ENCODE measurements at regions not wholly inside any gene's neighbourhood (a gene's known extent, or its start where the extent isn't known, plus 50 kb on each side); places are given as distances from the start of the nearest gene placed in this dataset.
A peak's percentile ranks its signal among the peaks of the same experiment; 100 is the strongest.
"Not testable (repeated sequence)": the region's sequence is repeated elsewhere in the genome, so short reads cannot be mapped to it uniquely, and the experiment has no call there.

DNA sequence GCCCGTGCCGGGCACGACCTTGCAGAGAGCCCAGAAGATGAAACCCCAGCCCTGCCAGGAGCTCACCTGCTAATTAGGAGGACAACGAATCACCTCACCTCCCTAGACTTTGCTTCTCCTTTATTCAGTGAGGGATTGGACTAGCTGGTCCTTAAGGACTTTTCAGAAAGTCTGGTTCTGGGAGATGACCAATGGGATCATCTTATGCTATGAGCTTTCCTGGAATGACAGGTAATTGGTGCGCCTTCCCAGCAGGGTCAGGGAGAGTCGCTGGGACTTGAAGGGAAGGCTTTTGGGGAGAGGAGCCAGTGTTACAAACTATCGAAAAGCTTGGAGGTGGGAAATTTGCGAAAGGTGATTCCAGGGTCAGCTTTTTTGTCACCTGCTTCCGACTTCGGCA is 159.1 kb downstream of the KLRB1 start:
- not testable (repeated sequence) for DNase-seq

DNA sequence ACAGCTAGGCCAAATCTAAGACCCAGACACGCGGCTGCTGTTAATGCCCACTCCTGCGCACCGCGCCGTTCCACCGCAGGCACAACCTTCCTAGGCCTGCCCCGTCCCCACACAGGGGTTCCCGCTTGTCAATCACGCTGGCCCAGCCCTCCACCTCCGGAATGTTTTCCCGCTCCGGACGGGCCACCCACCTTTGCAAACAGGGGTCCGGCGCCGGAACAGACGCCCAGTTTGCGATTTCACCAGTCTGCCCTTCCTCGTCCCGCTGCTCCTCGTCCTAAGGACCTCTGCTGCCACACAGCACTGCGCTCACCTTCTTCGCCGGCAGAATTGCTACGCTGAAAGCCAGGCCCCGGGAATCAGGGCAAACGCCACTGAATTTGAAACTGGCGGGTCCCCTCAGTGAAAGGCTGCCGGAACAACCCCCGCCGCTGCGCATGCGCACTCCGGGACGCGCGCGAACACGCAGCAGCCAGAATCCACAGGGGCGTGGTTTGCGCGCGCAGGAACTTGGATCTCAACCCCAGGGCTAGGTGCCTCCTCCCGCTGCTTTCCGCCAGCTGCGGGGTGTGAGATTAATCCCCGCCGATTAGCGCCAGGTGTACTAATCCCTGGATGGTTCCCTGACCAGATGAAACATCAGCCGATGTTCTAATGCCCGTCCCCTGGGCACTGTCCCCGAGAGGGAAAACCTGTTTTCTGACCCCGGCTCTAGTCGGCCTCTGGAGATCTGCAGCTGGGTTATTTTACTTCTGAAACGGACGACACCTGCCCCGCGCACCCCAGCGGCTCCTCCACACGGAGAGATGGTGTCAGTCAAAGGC is 159.7 kb downstream of the KLRB1 start:
- peak; percentile 92 for DNase-seq

DNA sequence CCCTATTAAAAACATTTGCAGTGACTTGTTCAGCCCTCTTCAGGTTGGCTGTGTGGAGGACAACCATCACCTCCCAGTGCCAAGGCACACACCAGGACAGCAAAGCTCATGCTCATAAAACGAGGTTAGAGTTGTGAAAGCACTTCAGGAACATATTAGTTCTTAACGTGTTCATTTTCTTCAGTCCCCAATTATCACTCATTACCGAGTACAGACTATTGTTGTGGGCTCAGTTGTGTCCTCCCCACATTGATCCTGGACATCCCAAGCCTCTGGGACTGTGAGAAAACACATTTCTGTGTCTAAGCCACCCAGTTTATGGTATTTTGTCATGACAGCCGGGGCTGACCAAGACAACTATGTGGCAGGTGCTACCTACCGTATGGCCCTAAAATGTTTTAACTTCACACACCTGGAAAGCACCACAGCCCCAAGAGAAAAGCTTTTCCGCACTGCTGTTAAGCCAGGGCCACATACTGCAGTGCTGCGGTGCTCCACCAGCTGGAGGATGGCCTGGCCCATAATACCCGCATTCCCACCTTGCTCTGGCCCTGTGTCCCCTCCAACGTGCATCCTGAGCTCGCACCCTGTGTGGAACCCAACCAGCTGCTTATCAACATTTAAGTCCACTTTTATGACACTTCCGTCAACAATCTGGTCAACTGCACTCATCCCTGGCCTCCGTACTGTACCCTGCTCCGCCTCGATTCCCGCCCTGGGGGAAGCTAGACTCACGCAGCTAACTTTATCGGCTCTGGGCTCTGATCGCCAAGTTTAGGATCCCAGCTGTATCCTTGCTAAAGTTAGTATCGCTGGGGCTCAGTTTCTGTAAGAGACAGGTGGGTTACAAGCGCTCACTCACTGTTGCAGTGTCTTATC is 160.6 kb downstream of the KLRB1 start:
- DNase-seq: not testable (repeated sequence)

- DNase-seq: not testable (repeated sequence)
Measured at GRCh38 chr12:9440428-9440827, 167.3 kb downstream of the KLRB1 start.

GRCh38 chr12:9435682-9436081 is 172.0 kb downstream of the KLRB1 start:
- DNase-seq: not testable (repeated sequence)

DNA sequence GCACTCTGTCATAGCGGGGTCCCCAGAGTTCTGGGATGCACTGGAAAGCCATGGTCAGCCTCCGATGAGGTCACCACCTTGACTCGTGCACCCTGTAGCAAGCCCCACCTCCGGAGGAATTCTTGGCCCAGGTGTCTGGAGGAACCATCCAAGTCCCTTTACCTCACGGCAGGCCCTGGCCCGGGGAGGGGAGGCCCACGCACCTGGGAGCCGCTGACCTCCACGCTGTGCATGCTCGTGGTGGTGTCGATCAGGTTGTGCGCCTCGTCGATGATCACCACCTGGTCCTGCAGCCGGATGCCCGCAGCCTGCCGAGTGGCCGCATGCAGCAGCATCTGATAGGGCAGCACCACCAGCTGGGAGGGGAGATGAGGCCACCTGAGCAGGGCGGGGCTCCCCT is 177.3 kb downstream of the KLRB1 start:
- DNase-seq: not testable (repeated sequence)

- DNase-seq: not testable (repeated sequence)
Measured at GRCh38 chr12:9428856-9429255, 178.9 kb downstream of the KLRB1 start.

DNA sequence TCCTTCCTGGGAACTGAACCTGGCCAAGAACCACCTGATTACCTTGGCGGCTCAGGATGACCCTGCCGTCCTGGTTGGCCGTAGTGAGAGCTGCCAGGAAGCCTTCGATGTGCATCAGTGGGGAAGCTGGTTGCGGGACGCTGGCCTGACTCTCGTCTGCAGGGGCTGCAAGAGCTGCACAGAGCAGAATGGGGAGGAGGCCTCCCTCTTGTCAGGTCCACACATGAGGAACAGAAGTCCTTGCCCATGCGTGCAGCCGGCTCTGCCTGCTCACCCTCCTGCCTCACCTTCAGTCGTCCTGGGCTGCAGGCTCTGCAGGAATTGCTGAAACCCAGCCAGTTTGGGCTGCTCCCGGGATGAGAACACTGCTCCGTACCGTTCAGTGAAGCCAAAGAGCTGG is 182.3 kb downstream of the KLRB1 start:
- not testable (repeated sequence) for DNase-seq

DNA sequence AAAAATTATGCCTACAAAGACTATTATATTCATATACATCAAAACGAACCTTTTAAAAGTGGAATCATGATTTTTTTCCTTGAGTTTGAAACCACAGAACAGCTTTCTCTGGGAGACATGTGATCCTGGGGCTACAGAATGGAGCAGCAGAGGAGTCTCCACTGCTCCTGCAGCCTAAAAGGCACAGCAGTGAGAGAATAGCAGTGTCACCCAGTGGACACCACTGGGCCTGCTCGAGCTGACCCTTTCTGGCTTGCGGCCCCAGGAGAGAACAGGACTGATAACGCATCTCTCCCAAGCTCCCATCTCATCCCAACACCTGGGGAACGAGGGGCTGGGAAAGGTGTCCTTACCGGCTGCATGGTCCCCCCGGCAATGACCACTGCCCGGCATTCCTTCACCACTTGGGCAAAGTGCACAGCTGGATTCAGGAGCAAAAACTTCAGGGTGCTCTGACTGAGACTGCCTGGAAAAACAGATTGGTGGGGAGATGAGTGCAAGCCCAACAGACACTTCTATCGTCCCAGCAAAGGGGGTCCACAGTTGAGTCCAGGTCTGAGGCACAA is 183.5 kb downstream of the KLRB1 start:
- not testable (repeated sequence) for DNase-seq

DNA sequence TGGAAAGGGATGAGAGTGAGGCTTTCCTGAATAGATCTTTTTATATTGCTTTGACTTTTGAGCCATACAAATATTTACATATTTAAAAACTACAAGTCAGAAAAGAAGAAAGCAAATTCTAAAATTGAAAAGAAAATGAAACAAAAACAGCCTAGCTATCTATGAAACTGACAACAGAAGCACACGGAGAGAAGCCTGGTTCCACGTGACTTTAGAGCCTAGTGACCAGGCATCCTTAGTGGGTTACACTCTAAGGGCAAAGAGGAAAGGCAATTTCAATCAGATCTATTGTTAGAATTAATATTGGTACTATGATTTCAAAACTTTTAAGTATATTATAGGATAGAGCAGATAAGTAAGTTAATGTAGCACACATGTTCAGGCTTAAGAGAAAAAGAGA is 185.0 kb downstream of the KLRB1 start:
- not testable (repeated sequence) for DNase-seq

GRCh38 chr12:9421520-9422086 is 186.1 kb downstream of the KLRB1 start:
- DNase-seq: not testable (repeated sequence)

DNA sequence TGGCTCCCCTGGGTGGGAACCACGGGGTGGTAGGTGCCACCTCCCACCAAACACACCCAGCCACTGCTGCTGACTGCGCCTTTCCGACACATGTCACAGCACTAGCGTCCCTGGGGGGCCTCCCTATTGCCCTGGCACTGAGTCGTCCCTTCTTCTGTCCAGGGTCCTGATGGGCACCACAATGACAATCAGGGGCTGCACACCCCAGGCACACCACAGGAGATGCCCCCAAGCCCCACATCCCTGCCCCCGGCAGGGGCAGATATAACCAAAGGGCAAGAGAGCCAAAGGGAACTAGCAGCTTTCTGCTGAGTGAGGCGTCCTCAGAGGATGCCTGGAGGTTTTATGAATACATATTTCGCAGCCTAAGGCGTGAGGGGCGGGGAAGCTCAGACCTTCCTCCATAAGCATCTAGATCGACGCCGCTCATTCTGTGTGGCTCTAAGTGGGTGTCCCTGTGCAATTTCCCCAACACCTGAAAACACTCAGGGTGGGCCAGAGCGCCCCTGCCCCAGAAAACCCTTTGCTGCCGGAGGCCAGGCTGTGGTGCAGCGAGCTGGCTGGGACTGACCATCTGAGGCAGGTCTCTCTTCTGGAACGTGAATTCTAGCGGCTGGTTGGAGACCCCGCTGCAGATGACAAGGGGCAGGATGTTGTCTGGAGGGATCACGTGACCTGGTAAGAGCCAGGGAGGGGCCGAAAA is 186.7 kb downstream of the KLRB1 start:
- not testable (repeated sequence) for DNase-seq

GRCh38 chr12:9418669-9419041 is 189.1 kb downstream of the KLRB1 start:
- not testable (repeated sequence) for DNase-seq

DNA sequence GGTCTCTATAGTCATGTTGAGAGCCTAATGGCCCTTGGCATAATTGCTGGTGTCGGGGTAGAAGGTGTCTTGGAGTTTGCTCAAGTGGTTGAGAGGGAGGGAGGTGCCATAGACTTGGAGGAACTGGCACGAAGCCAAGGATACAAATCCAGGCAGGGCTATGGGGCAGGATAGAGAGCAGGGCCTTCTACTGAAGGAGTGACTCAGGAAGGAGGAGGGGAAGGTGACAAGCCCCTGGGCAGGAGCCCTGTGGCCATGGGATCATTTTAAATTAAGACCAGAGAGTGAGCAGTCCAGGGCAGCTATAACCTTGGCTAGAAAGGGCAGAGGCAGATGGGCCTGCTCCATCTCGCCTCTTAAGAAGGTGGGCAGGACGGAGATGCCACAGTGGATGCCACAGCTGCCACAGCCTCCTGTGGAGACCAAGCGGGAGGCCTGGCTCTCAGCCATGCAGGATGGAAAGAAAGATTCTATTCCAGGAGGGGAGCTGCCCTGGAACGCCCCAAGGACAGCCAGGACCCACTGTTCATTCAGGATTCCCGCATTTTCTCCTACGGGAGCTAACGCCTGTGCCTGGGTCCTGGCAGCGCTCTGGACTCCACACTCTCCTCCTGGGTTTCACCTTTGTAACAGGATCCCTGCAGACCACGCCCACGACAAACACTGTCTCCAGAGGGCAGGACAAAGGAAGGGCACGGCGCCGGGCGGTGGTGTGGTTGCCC is 189.6 kb downstream of the KLRB1 start:
- DNase-seq: not testable (repeated sequence)

GRCh38 chr12:9417341-9417740 is 190.4 kb downstream of the KLRB1 start:
- not testable (repeated sequence) for DNase-seq

DNA sequence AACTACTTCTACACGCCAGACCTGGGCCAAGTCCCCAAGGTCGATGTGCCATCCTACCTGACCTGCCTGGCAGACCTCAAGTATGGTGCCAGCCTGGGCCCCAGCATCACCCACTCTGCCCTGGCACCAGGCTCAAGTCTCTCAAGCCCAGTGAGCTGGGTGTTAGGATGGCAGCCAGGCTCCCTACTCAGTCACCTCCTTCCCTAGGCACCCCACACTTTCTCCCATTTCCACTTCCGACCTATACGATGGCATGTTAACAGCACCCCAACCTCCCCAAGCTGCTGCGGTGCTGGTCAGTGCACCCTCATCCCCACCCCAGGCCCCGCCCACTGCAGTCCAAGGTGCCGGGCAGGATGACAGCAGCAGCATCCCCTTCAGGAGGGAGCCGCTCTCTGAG is 191.4 kb downstream of the KLRB1 start:
- not testable (repeated sequence) for DNase-seq

DNA sequence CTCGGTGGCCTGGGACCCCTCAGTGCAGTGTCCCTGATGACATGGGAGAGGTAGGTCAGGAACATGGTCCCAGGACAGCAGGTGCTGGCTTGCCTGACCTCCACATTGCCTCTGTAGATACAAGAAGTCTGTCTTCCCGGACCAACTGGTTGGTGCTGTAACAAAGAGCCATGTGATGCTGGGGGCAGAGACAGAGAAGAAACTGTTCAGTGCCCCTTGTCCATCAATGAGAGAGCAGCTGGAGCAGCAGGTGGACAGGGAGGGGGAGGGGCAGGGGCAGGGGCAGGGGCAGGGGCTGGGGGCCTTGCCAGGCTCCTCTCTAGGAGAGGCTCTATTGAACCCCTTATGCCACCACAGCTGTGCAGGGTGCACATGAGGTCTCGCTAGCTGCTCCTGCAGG is 191.8 kb downstream of the KLRB1 start:
- not testable (repeated sequence) for DNase-seq

DNA sequence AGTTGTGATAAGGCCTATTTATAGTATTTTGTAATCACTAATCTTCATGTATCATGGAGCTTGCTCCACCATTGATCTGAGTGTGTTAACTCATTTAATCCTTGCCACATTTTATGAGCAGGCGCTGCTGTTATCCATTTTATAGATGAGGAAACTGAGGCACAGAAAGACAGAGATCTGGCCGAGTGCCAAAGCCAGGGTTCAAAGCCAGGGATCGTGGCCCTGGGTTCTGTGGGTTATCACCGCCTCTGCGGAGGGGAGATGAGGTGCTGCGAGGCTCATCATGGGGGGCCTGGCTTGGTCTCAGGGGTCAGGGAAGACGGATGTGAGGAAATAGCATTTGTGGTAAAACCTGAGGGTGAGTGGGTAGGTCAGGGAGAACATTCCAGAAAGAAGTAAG is 193.9 kb downstream of the KLRB1 start:
- not testable (repeated sequence) for DNase-seq

GRCh38 chr12:9412459-9412858 is 195.3 kb downstream of the KLRB1 start:
- not testable (repeated sequence) for DNase-seq

DNA sequence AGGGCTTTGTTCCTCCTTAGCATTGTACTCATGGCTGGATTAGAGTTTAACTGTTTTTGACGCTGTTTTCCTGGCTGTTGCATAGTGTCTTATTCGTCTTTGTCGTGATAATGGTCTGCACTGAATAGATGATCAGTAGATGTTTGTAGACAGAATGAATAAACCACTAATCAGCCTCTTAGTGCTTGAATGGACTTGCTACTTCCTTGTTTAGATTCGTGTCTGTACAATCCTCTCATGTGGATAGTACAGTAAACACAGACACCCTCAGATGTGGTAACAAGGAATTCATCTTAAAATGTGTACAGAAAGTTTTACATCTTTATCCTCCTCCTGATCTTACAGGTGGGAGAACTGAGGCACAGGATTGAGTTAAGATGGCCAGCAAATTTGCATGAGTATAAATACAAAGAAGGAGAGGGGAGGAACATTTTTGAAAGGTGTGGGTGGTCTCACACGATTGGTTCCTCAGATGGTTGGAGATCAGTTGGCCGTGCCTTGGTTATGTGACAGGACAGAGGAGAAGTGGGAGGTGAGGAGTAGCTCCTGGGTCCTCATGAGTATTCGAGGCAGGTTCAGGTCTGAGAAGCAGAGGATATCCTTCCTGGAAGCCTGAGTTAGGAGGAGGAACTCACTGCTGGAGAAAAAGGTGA is 196.0 kb downstream of the KLRB1 start:
- DNase-seq: not testable (repeated sequence)

- DNase-seq: not testable (repeated sequence)
Measured at GRCh38 chr12:9407425-9407748, 199.2 kb upstream of the PZP start.
